GM12865 (cell line): ENCODE measurements at regions not wholly inside any gene's neighbourhood (a gene's known extent, or its start where the extent isn't known, plus 50 kb on each side); places are given as distances from the start of the nearest gene placed in this dataset.

ENCODE experiments used
- DNase-seq: peaks from one replicate; pipeline ENCODE4 v3.0.0; 2010; ENCODE audit warnings: low read depth
- H3K4me3 ChIP-seq: 2 replicates; pipeline ENCODE4 v1.5.1; 2011; ENCODE audit warnings: mild to moderate bottlenecking, low read depth, low read length, control low read depth
- CTCF ChIP-seq: IDR thresholded peaks from 2 replicates; pipeline ENCODE4 v1.5.1; 2011; ENCODE audit warnings: low read length, control low read depth, low read depth, inconsistent platforms; ENCODE audit not compliant: insufficient read depth; ENCODE audit errors: missing control alignments

GRCh38 chr5:166172597-166172996, 2118.8 kb upstream of the WWC1 start:
- TF ChIP-seq CTCF = no peak
- DNase-seq = no peak

GRCh38 chr5:166178411-166179080, 2112.9 kb upstream of the WWC1 start:
- H3K4me3 ChIP-seq = no peak overlapping the region
- no peak for DNase-seq
- no peak for TF ChIP-seq CTCF

More at GRCh38 chr5:166172597-166172996, 2118.8 kb upstream of the WWC1 start:
- H3K4me3 ChIP-seq = no peak overlapping the region

- no peak for TF ChIP-seq CTCF
- no peak for DNase-seq
- H3K4me3 ChIP-seq = no peak overlapping the region
Measured at GRCh38 chr5:166185185-166185584, 2106.3 kb upstream of the WWC1 start.

- DNase-seq = no peak
- H3K4me3 ChIP-seq = no peak overlapping the region
- TF ChIP-seq CTCF = no peak
Measured at GRCh38 chr5:166188501-166189325, 2102.7 kb upstream of the WWC1 start.

DNA sequence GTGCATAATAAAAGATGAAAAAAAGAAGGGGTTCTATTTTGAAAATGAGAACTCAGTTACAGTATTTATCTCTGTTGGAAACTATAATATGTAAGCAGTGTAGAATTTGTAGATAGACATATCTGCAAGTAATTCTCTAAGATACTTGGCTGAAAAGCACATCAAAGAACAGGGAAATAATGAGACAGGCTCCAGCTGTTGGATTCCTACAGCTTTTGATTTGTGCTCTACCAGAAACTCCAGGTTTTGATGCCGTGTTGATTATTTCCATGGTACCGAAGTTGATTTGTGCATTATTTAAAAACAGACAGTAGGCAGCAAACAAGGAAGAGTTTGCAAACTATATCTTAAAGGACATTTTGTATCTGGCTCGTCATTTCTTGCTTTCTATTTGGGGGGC, 2098.7 kb upstream of the WWC1 start:
- no peak for TF ChIP-seq CTCF
- no peak overlapping the region for H3K4me3 ChIP-seq
- no peak for DNase-seq

DNA sequence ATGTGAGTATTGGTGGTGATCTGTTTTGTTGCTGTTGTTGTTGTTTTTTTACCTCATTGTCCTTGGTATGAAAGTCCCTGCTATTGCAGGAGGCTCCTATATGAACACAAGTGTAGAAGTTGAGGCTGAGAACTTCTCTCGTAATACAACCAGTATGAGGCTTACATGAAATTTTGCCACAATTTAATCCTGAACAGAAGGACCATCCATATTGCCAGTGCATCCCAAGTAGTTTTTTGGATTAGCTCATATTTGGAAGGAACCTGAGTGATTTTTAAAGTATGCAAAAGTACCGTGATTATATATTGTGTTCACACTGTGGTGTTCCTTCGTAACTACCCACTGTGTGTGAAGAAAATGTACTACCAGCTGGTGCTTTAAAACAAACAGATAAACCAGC, 2095.5 kb upstream of the WWC1 start:
- no peak overlapping the region for H3K4me3 ChIP-seq
- TF ChIP-seq CTCF = no peak
- DNase-seq = no peak

DNA sequence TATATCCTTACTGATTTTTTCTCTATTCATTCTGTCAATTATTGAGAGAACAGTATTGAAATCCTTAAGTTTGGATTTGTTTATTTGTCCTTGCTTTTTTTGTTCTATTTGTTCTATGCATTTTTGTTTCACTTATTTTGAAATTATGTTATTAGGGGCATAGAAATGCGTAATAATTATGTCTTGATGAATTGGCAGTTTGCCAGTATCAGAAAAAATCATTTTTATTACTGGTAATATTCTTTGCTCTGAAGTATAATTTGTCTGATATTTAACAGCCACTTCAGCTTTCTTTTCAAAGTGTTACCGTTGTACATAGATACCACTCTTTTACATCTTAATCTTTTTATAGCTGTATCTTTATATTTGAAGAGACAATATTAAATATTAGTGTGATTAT, 2090.9 kb upstream of the WWC1 start:
- no peak for TF ChIP-seq CTCF
- H3K4me3 ChIP-seq = no peak overlapping the region
- DNase-seq = no peak
